GM19328 (cell line): ENCODE measurements at regions not wholly inside any gene's neighbourhood (a gene's known extent, or its start where the extent isn't known, plus 50 kb on each side); places are given as distances from the start of the nearest gene placed in this dataset.

Experiments used
- ATAC-seq: cut with Tn5 transposase; IDR thresholded peaks from one replicate; pipeline ENCODE4 v1.9.1; 2021; ENCODE audit warnings: mild to moderate bottlenecking, moderate library complexity; ENCODE audit not compliant: unreplicated experiment

DNA sequence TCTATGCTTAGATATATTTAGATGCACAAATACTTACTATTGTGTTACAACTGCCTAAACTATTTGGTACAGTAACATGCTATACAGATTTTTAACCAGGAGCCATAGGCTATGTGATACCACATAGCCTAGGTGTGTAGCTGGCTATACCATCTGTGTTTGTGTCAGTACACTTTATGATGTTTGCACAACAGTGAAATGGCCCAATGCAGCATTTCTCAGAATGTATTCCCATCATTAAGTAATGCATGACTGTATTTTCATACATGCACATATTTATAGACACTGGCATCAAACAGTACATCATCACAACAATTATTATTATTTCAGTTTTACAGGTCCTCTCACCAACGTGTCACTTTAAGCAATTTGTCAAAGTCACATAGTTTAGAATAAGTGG, 979.5 kb upstream of the TENM4 start:
- no peak for ATAC-seq

DNA sequence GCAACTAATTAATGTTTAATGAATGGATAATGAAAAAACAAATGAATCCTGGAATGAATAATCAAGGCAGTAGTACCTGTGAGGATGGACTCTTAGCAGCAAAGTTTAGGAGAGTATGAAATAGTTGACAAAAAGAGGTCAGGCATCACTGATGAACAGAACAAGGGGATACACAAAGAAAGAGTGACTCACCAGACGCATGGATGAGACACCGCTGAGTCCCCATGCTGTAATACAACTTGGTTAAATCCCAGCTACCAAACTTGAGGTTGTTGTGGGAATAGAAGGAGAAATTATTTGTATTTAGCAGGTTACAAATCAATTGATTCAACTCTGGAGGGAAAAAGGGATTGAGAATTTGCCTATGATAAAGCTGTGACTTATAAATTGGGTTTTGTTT, 976.9 kb upstream of the TENM4 start:
- ATAC-seq: no peak

DNA sequence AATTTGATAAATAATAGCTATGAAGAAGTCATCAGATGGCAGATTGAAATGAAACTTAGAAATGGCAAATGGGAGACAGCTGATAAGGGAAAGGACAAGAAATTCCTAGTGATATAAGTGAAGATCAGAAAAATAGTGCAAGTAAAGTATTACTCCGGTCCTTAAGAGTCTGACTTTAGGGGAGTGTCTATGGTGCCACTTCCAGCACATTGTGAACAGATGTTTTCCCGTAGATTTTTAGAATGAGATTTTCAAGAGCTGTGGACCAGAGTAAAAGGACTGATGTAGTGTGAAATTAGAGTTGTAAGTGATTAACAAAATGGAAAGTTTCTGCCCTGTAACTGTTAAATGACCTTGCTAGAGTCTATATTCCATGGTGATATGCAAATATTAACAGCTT, 974.8 kb upstream of the TENM4 start:
- ATAC-seq: no peak

GRCh38 chr11:80414181-80415165, 973.6 kb upstream of the TENM4 start:
- ATAC-seq: no peak

DNA sequence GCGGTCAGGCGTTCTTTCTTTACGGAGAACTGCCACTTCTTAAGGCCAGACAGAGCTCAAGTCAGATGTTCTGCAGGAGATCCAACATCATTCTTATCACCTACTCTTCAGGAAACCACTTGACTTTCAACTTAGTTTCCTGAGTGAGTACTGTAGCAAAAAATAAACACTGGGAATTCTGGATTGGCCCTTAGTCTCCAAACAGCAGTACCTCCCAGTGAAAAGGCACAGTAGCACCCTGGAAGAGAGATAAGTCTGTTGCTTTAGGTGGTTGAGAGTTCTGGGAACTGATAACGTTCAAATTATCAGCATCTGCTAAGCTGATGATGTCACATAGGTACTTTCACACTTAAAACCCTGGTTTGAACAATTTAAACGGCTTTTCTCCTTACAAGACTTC, 971.8 kb upstream of the TENM4 start:
- ATAC-seq: no peak

GRCh38 chr11:80393210-80393609, 952.4 kb upstream of the TENM4 start:
- ATAC-seq: no peak

DNA sequence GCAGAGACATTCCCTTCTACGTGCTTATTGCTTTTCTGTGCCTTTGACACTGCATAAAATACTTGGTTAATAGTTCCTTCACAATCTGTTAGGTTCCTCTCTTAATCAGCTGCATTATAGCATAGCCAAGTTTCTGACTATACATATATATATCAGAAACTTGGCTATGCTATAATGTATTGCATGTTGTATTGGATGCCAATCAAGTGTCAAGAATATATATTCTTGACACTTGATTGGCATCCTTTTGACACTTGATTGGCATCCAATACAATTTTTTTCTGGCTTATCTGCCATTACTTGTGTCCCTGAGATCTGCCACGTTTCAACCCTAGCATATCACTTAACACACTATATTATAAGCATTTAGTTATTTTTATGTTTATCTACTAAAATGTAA, 949.7 kb upstream of the TENM4 start:
- ATAC-seq: no peak

- no peak for ATAC-seq
These were observed 947.7 kb upstream of the TENM4 start for GRCh38 chr11:80388536-80388935.

GRCh38 chr11:80388130-80388529, 947.3 kb upstream of the TENM4 start:
- ATAC-seq: no peak

GRCh38 chr11:80383655-80384054, 942.8 kb upstream of the TENM4 start:
- no peak for ATAC-seq

GRCh38 chr11:80379620-80380278, 938.9 kb upstream of the TENM4 start:
- no peak for ATAC-seq

DNA sequence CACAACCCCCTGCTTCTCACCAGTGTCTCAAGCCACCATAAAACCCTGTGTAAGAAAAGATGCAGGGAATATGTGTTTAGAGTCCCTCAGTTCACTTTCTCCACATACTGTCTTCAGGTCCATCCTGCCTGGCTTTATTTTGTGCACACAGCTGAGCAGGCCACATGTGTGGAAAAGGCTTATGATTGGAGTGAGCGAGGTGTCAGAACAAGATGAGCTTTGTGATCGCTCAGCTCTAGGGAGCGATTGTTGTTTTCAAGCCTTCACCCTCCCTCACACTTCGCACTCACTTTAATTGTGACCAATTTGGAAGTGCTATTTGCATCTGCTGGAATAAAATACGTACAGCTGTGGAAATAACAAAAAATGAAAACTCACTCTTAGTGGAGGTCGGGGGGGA, 931.1 kb upstream of the TENM4 start:
- no peak for ATAC-seq

- ATAC-seq: no peak
These were observed 925.1 kb upstream of the TENM4 start for GRCh38 chr11:80365980-80366379.

DNA sequence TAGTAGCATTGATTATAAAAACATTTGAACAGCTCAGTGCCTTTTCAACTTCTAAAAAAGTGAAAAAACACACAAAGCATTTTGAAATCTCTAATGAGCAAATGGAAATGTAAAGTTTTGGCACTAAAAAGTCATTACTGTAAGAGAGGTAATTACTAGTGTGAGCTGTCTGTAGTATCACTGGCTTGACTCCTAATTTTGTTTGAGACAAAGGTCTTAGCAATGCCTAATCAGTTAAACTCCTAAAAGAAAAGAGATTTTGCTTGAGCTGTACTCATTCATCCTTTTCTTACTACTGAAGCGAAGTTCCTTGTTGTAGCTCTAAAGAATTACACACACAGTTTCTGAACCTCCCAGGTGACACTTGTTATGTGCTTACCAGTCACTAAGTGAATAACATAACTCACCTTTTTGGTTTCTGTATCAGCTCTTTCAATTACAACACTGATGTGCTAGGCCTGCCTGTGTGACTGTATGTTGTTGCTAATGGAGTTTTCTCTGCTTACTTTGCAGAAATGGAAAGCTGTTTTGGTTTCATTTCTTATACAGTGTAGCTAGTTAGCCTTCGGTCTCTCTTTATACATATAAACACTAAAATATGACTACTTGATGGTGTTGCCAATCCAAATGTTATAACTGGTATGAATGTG, 924.4 kb upstream of the TENM4 start:
- no peak for ATAC-seq

- ATAC-seq: no peak
These were observed 921.9 kb upstream of the TENM4 start for GRCh38 chr11:80362563-80363340.

- no peak for ATAC-seq
These were observed 914.4 kb upstream of the TENM4 start for GRCh38 chr11:80355251-80355650.

DNA sequence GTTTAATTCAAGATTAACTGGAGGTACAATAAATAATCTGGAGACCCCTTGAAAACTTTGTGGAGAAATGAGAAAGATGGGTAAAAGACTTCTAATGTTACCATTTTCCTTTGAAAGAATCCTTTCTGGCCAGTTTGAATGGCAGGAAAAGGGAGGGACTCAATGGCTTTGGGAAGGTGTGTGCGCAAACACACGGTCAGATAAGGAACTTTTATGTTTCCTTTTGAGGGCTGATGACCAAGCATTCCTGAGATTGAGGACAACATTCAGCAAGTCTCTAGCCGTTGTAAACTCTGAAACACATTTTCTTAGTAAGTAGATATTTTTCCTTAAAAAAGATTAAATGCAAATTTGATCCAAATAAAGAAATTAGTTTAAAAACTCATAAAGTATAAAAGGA, 909.7 kb upstream of the TENM4 start:
- no peak for ATAC-seq

- no peak for ATAC-seq
These were observed 909.2 kb upstream of the TENM4 start for GRCh38 chr11:80349997-80350396.

DNA sequence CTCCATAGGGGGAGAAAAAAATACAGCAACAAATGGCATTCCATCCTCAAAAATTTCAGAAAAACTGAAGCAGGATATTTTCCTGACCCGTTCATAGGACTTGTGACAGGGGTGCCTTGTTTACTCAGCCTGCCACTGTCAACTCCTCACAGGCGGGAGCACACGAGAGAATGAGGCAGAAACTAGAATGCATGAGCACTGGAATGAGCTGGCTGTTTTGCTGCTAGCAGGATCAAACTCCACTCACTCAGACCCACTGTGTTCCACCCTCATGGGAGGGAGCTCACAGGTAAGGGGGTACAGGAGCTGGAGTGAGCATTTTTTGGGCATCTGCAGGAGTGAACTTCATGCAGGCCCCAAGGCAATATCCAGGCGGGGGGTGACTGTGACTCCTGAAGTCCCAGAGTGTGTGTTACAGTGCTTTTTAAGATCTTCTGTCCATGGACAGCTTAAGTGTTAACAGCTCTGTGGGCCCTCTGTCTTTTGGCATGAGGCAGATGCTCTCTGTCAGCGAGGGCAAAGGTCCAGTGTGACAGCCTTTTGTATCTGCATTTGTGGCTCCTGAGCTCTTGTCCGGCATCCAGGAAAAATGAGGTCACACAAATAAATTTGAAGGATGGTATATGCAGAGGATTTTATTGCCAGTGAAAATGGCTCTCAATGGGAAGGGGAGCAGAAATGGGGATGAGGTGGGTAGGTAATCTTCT, 905.7 kb upstream of the TENM4 start:
- ATAC-seq: no peak

DNA sequence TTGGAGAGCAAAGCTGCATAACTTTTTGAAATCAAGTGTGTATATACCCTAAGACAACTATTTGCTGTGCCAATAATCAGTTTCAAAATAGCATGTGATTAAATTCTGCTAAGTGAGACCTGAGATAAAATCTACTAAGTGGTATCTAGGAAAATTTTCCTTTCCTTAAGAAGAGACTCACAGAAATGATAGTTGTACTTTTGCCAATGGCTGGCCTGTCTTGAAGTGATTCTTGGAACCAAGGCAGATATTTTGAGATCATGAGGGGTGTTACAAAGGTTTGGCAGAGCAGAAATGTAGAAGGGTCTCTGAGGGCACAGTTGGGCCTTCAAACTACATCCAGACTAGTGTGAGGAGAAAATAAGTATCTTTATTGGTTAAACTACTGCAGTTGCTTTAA, 902.6 kb upstream of the TENM4 start:
- no peak for ATAC-seq
